GM06990 (cell line): ENCODE measurements at regions not wholly inside any gene's neighbourhood (a gene's known extent, or its start where the extent isn't known, plus 50 kb on each side); places are given as distances from the start of the nearest gene placed in this dataset.

Experiments used
- DNase-seq: peaks from one replicate; pipeline ENCODE4 v3.0.0-alpha.2; 2011; ENCODE audit not compliant: insufficient read length; ENCODE audit errors: extremely low read depth
- H3K27me3 ChIP-seq: replicated peaks from 2 replicates; pipeline ENCODE4 v1.6.0; 2011; ENCODE audit warnings: low read length; ENCODE audit not compliant: control insufficient read depth, insufficient read depth
- H3K36me3 ChIP-seq: 2 replicates; pipeline ENCODE4 v1.5.1; 2011; ENCODE audit warnings: low read length; ENCODE audit not compliant: control insufficient read depth, insufficient read depth
- H3K4me3 ChIP-seq: replicated peaks from 2 replicates; pipeline ENCODE4 v1.5.1; 2011; ENCODE audit warnings: low read depth, mild to moderate bottlenecking, control low read depth, low read length
- TF ChIP-seq, protein P1 (sequence below): IDR thresholded peaks from 2 replicates; pipeline ENCODE4 v1.5.1; 2011; ENCODE audit warnings: low read length, control low read depth, mild to moderate bottlenecking, inconsistent platforms; ENCODE audit not compliant: insufficient read depth, poor library complexity, severe bottlenecking

DNA sequence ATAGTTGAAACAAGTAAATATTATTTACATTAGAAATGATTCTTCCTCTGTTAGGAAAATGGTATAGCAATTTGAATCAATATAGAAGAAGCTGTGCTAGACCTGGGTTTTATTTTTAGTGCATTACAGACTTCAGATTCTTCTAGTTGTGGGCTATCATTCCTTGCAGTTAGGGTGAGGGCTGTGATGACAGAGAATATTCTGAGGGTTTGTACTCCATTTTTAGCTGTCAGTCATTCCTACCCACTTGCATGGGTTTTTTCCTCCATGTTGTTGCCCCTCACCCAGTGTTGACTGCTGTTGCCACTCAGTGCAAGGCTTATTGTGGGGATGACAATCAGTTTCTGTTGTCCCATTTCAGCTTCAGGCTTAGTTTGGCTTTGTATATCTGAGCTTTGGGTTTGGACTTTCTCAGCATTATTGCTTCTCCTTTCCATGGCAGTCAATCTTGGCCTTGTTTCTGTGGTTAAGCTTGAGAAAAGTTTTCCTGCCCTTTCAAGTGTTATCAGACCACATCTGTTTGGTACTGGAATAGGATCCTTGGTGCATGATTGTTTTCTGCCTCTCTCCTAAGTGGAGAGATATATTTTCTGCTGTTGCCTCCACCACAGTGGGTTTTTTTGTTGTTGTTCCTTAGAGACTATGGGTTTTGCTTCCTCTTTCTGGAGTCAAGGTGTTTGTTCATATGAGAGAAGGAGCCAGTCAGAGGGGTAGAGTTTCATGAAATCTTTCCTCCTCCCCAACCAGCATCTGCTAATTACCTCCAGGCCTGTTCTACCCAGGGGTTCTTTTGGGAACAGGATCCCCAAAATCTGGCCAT lies 312.7 kb upstream of the CWC22 start:
- DNase-seq = no peak
- Histone ChIP-seq H3K4me3 (no peak overlapping the region), H3K36me3 (no peaks in the 10 kb centered on the region), H3K27me3 (no peaks in the 10 kb centered on the region)
- TF ChIP-seq, protein P1, sequence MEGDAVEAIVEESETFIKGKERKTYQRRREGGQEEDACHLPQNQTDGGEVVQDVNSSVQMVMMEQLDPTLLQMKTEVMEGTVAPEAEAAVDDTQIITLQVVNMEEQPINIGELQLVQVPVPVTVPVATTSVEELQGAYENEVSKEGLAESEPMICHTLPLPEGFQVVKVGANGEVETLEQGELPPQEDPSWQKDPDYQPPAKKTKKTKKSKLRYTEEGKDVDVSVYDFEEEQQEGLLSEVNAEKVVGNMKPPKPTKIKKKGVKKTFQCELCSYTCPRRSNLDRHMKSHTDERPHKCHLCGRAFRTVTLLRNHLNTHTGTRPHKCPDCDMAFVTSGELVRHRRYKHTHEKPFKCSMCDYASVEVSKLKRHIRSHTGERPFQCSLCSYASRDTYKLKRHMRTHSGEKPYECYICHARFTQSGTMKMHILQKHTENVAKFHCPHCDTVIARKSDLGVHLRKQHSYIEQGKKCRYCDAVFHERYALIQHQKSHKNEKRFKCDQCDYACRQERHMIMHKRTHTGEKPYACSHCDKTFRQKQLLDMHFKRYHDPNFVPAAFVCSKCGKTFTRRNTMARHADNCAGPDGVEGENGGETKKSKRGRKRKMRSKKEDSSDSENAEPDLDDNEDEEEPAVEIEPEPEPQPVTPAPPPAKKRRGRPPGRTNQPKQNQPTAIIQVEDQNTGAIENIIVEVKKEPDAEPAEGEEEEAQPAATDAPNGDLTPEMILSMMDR = no peak

DNA sequence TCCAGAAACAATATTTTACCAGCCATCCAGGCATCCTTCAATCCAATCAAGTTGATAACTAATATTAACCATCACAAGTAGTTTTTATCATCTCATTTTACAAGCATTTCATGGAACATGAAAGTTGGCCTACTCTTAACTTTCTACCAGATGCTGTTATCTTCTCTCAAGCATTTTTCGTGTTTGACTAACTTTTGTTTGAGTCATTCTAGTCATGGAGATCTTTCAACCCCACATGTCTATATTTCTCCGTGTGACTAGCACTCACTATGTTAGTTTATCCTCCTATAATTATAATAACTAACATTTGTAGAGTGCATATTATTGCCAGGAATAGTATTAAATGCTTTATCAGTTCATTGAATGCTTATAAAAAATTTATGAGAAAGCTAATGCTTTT lies 307.0 kb upstream of the CWC22 start:
- H3K4me3 ChIP-seq = no peak overlapping the region
- no peak for DNase-seq
- H3K27me3 ChIP-seq = no peaks in the 10 kb centered on the region
- no peaks in the 10 kb centered on the region for H3K36me3 ChIP-seq
- TF ChIP-seq, protein P1 = no peak

DNA sequence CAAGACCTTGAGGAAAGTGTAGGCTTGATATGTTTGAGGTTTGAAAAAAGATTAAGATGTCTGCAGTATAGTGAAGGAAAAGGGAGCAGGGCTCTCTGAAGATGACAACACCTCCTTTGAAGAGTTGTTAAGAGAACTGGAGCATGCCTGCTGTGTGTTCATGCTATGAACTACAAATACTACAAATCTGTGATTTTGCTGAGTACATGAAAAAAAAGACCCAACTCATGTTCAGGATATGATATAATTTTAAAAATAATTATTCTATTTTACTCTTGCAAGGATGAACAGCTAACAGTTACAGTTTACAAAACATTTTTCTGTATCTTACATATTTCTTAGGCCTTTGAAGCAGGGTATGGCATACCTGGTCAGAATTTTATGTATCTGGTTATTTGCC lies 305.4 kb upstream of the CWC22 start:
- H3K36me3 ChIP-seq = no peaks in the 10 kb centered on the region
- TF ChIP-seq, protein P1 = no peak
- no peak for DNase-seq
- no peak overlapping the region for H3K4me3 ChIP-seq
- H3K27me3 ChIP-seq = no peaks in the 10 kb centered on the region

DNA sequence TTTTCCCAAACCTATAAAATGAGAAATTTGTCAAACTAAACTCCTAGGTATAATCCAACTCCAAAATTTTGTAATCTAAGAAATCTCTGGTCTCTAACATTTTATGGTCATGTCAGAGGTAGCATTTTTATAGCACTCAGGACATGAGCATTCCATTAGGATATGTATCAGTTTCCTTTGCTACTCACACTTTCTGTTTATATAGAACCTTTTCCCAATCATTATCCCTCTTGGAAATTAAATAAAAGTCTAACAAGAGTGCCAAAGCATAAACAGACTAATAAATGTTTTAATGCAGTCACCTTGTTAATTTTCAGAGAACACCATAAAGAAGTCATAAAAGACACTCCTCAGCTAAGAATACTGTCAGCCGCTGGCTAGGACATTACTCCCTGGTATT lies 300.0 kb upstream of the CWC22 start:
- Histone ChIP-seq H3K36me3 (no peaks in the 10 kb centered on the region), H3K4me3 (no peak overlapping the region), H3K27me3 (no peaks in the 10 kb centered on the region)
- TF ChIP-seq, protein P1 = no peak
- no peak for DNase-seq

DNA sequence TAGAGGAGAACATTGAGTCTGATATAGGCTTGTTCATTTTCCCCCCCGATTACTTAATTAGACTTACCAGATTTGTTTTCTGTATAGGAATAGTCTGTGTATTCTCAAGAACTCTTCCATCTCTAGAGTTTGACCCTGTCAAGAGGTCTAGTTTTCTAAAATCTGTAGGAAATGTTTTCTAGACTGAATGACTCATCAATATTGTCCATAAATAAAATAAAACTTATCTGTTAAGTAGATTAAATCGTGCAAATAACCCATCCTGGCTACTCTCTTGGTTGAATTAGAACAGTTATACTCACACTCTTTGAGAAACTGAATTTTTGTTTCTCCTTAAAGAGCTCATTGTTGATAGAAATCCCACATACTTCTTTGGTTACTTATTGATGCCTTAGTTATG lies 299.2 kb upstream of the CWC22 start:
- TF ChIP-seq, protein P1 = no peak
- Histone ChIP-seq H3K27me3 (no peaks in the 10 kb centered on the region), H3K36me3 (no peaks in the 10 kb centered on the region), H3K4me3 (no peak overlapping the region)
- DNase-seq = no peak
